ENCODE measurements at regions not wholly inside any gene's neighbourhood (a gene's known extent, or its start where the extent isn't known, plus 50 kb on each side); places are given as distances from the start of the nearest gene placed in this dataset.
"Not testable (repeated sequence)": the region's sequence is repeated elsewhere in the genome, so short reads cannot be mapped to it uniquely, and the experiment has no call there.

DNA sequence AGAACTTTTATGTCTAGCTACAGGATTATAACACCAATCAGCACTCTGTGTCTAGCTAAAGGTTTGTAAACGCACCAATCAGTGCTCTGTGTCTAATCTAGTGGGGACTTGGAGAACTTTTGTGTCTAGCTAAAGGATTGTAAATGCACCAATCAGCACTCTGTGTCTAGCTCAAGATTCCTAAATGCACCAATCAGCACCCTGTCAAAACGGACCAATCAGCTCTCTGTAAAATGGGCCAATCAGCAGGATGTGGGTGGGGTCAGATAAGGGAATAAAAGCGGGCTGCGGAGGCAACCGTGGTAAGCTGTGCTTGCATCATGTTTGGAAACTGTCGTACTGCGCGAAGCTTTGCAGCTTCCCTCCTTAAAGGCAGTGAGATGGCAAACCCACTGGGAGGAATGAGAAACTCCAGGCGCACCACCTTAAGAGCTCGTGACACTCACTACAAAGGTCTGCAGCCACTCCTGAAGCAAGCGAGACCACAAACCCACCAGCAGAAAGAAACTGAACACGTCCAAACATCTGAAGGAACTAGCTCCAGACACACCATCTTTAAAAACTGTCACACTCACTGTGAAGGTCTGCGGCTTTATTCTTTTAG is 112.1 kb upstream of the DUSP22 start:
- not testable (repeated sequence) for DNase-seq (ENCODE audit: low spot score)

DNA sequence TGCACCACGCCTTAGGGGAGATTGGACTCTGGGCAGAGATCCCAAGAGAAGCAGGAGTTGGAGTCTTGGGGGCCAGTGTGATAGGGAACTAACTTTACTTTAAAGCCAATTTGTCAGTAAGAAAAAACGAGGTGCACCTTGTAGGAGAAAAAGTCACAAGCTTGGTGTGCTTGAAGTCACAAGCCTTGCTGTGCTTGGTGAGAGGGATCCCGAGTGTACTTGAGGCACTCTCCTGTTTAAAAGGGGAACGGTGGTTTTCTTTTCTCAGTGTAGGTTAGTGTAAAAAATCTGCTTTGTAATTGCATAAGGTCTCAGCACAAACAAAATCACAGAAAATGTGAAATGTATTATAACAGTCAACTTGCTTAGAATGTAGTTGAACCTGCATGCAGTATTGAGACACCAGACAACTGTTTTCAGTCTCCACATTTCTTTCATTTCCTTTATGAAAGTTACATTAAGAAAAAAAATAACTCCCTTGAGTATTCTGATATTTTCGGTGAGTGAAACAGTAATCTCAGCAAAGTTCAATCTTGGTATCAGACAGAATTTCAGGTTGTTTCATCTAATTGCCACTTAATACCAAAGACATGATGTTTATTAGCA is 111.1 kb upstream of the DUSP22 start:
- DNase-seq (ENCODE audit: low spot score) = no peak

GRCh38 chr6:183668-184067 is 108.6 kb upstream of the DUSP22 start:
- no peak for DNase-seq (ENCODE audit: low spot score)

- DNase-seq (ENCODE audit: low spot score) = no peak
Observed at GRCh38 chr6:184161-184700, 108.1 kb upstream of the DUSP22 start.

DNA sequence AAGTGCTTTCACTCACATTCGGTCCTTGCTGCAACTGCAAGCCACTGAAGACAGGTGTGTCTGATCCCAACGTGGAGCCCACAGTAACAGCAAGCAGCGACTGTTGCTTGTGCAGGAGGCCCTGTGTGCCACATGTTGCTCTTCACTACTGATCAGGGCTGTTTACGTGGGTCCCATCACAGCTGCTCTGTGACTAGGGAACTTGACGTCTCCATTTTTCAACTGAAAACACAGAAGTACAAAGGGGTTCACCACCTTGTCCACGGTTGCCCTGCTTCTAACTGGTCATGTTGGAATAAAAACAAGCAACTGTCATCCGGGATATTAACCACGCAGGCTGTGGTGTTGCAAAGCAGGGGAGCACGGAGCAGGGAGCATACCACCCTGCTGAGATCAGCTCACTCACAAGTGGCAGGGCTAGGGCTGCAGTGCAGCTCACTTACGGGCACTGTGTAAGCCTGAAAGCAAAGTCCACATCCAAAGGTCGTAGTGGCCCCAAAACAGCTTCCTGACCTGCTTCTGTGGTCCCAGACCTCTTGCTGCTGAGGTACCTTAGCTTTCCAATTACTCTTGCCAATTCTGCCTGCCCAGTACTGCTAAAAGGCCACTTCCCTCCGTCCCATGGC is 105.8 kb upstream of the DUSP22 start:
- DNase-seq (ENCODE audit: low spot score) = no peak

- no peak for DNase-seq (ENCODE audit: low spot score)
Observed at GRCh38 chr6:187210-187861, 105.0 kb upstream of the DUSP22 start.

- peak; percentile 78 for DNase-seq (ENCODE audit: low spot score)
Observed at GRCh38 chr6:188821-189655, 103.2 kb upstream of the DUSP22 start.

GRCh38 chr6:189676-190075 is 102.6 kb upstream of the DUSP22 start:
- no peak for DNase-seq (ENCODE audit: low spot score)

GRCh38 chr6:190596-191395 is 101.5 kb upstream of the DUSP22 start:
- DNase-seq (ENCODE audit: low spot score) = no peak

- DNase-seq (ENCODE audit: low spot score) = no peak
Observed at GRCh38 chr6:191487-192312, 100.6 kb upstream of the DUSP22 start.

- DNase-seq (ENCODE audit: low spot score) = no peak
Observed at GRCh38 chr6:192313-192664, 100.0 kb upstream of the DUSP22 start.

GRCh38 chr6:193180-193579 is 99.1 kb upstream of the DUSP22 start:
- DNase-seq (ENCODE audit: low spot score) = no peak

DNA sequence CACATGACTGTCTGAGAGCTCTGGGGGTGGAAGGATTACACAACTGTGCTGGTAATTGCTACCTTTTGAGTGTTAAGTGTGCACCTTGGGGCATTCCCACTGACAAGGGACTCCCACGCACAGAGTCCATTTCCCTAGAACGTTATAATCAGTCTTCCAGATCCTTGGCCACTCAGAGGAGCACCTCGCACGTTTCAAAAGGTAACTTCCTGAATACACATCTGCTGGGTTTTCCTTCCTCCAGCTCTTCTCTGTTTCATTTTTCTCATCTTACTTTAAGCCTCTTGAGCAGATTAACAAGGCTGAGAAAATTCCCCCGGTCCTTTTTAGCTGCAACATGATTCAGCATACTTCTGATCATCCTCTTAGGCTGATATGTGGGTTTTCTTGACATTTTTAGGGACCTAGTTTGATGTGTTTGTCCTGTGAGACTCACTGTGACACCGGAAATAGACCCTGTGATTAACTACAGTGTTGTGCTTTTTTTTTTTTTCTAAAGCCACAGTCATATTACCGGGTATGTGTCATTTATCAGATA is 98.4 kb upstream of the DUSP22 start:
- DNase-seq (ENCODE audit: low spot score) = no peak

DNA sequence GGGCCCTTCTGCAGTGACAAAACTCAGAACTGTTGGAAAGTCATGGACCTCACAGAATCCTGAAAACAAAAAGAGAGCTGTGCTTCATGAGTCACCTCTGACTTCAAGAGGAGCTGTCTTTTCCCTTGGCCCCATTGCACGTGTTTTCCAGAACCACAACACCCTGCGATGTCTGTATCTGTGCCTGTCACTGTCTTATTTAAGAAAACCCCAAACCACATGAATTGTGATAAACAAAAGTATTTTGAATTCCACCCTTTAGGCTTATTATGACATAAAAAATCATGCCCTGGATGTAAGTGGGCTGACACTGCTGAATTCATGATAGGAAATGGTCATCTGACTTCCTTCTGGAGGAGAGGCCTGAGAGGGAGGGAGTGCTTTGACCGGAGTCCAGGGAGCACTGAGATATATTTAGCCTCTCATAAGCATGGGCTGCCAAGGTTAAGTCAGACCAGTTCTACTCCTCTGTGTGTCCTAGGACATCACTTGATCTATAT is 96.4 kb upstream of the DUSP22 start:
- peak; percentile 3 for DNase-seq (ENCODE audit: low spot score)

GRCh38 chr6:196543-196942 is 95.7 kb upstream of the DUSP22 start:
- DNase-seq (ENCODE audit: low spot score) = no peak

DNA sequence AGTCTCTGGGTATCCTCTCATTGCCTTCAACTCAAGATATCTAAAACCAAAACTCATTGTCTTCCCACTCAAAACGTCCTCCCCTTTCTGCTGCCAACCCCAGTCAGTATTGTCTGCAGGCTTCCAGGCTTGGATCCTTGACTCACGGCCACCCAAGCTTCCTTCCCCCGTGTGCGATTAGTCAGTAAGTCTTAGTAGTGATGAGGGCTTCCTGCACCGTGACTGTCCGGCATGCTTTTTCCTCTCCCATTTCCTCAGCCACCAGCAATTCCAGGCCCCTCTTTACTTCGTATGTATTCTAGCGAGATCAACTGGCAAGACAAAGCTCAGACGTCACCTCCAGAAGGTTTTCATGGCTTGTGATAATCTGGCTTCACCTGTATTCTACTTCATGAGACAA is 88.6 kb upstream of the DUSP22 start:
- DNase-seq (ENCODE audit: low spot score) = no peak

DNA sequence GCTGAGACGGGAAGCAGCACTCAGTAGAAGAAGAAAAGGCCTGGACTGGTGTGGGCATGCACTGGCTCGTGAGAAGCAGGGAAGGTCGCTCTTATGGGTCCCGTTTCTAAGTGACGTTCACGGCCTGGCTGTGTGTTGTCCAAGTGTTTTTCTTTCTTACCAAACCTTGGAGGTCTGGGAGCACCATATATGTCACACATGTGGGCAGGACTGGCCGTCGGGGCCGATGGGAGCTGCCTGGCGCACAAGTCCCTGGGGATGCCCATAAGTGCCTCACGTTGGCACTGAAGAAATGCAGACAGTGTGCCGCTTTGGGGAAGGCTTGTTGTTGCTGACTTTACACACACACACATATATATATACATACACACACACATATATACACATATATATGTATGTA is 86.0 kb upstream of the DUSP22 start:
- no peak for DNase-seq (ENCODE audit: low spot score)

- no peak for DNase-seq (ENCODE audit: low spot score)
Observed at GRCh38 chr6:208364-208763, 83.9 kb upstream of the DUSP22 start.

DNA sequence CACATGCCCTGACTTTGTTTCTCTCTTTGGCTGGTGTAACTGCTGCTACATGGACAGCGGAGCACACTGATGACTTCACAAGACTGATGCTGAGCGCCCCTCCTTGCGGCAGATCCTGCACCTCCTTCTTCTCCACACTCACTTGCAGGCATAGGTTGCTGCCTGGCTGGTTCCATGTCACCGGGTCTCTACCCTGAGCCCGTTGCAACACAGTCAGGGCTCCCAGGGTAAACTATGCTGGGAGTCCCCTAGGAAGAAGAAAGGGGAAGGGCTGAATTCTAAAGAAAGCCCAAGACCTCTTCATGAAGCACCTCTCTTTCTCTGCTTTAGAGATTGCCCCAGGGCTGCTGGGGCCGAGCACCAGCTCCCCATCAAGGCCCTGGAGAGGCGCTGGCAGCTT is 83.3 kb upstream of the DUSP22 start:
- DNase-seq (ENCODE audit: low spot score) = no peak
